ENCODE measurements at regions not wholly inside any gene's neighbourhood (a gene's known extent, or its start where the extent isn't known, plus 50 kb on each side); places are given as distances from the start of the nearest gene placed in this dataset.
A peak's percentile ranks its signal among the peaks of the same experiment; 100 is the strongest.
"Not testable (repeated sequence)": the region's sequence is repeated elsewhere in the genome, so short reads cannot be mapped to it uniquely, and the experiment has no call there.

- DNase-seq = no peak
These were observed 566.4 kb upstream of the ID2 start for GRCh38 chr2:8115456-8115855.

- DNase-seq = no peak
These were observed 565.9 kb upstream of the ID2 start for GRCh38 chr2:8115966-8116365.

- DNase-seq = peak; percentile 22
These were observed 565.2 kb upstream of the ID2 start for GRCh38 chr2:8116661-8117060.

- no peak for DNase-seq
These were observed 562.7 kb upstream of the ID2 start for GRCh38 chr2:8118940-8119781.

- no peak for DNase-seq
These were observed 561.9 kb upstream of the ID2 start for GRCh38 chr2:8119782-8120505.

- DNase-seq = no peak
These were observed 561.4 kb upstream of the ID2 start for GRCh38 chr2:8120506-8120860.

- no peak for DNase-seq
These were observed 560.6 kb upstream of the ID2 start for GRCh38 chr2:8121022-8121825.

GRCh38 chr2:8121826-8122513, 559.9 kb upstream of the ID2 start:
- no peak for DNase-seq

GRCh38 chr2:8122520-8122919, 559.3 kb upstream of the ID2 start:
- DNase-seq = no peak

GRCh38 chr2:8123464-8123863, 558.4 kb upstream of the ID2 start:
- DNase-seq = no peak

GRCh38 chr2:8125741-8126711, 555.8 kb upstream of the ID2 start:
- DNase-seq = no peak

GRCh38 chr2:8126783-8127182, 555.1 kb upstream of the ID2 start:
- DNase-seq = no peak

GRCh38 chr2:8131423-8131822, 550.4 kb upstream of the ID2 start:
- not testable (repeated sequence) for DNase-seq

- no peak for DNase-seq
These were observed 549.5 kb upstream of the ID2 start for GRCh38 chr2:8132351-8132831.

- no peak for DNase-seq
These were observed 549.0 kb upstream of the ID2 start for GRCh38 chr2:8132879-8133278.

GRCh38 chr2:8133363-8133762, 548.5 kb upstream of the ID2 start:
- no peak for DNase-seq

GRCh38 chr2:8133913-8134472, 547.9 kb upstream of the ID2 start:
- DNase-seq = no peak

GRCh38 chr2:8134473-8134932, 547.4 kb upstream of the ID2 start:
- DNase-seq = no peak

- peak; percentile 18 for DNase-seq
These were observed 546.7 kb upstream of the ID2 start for GRCh38 chr2:8134985-8135682.

GRCh38 chr2:8137801-8138200, 544.1 kb upstream of the ID2 start:
- no peak for DNase-seq

Measured in CD4-positive, alpha-beta T cell treated with Interferon gamma for 1 hour (primary cell).